Hematopoietic multipotent progenitor cell treated with erythropoietin and hydrocortisone succinate and interleukin-3 and kit ligand, for 8 days (in vitro differentiated cells): ENCODE measurements at regions not wholly inside any gene's neighbourhood (a gene's known extent, or its start where the extent isn't known, plus 50 kb on each side); places are given as distances from the start of the nearest gene placed in this dataset.
"Not testable (repeated sequence)": the region's sequence is repeated elsewhere in the genome, so short reads cannot be mapped to it uniquely, and the experiment has no call there.

Source experiments
- DNase-seq: peaks from one replicate; pipeline ENCODE4 v3.0.0-alpha.2; 2015

DNA sequence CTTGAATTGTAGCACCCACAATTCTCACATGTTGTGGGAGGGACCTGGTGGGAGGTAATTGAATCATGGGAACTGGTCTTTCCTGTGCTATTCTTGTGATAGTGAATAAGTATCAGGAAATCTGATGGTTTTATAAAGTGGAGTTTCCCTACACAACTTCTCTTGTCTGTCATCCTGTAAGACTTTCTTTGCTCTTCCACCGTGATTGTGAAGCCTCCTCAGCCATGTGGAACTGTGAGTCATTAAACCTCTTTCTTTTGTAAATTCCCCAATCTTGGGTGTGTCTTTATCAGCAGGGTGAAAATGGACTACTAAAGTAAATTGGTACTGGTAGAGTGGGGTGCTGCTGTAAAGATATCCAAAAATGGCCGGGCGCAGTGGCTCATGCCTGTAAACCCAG is 215.6 kb downstream of the LIG4 start:
- DNase-seq, result no peak

DNA sequence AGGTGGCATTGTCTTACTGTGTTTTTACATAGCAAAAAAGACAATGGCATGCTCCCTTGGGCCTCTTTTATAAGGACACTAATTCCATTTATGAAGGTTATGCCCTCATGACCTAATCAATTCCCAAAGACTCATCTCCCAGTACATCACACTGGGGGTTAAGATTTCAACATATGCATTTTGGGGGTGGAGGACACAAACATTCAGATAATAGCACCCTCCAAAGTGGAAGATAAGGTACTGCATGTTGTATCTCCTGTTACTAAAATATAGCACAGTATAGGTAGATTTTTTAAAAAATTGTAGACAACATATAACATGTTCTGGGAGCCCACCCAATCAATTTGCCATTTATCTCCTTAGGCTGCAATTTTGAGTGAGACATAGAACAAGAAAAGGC is 221.2 kb downstream of the LIG4 start:
- no peak for DNase-seq

- DNase-seq, result no peak
Observed at GRCh38 chr13:107993239-107993949, 221.9 kb downstream of the LIG4 start.

DNA sequence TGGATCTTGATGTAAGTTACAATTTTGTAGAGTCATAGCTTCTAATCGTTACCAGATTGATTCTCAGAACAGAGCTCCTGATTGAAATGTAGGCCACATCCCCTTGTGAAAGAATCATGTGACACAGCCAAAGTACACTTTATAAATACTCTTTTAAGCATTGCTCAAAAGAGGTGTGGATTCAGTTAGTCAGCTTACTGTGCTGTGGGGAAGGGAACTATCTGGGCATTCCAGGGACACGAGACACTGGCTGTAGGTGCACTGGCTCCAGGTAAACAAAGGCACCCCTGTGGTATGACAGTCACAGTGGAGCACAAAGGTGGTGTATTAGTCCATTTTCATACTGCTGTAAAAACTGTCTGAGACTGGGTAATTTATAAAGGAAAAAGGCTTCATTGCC is 222.8 kb downstream of the LIG4 start:
- no peak for DNase-seq

DNA sequence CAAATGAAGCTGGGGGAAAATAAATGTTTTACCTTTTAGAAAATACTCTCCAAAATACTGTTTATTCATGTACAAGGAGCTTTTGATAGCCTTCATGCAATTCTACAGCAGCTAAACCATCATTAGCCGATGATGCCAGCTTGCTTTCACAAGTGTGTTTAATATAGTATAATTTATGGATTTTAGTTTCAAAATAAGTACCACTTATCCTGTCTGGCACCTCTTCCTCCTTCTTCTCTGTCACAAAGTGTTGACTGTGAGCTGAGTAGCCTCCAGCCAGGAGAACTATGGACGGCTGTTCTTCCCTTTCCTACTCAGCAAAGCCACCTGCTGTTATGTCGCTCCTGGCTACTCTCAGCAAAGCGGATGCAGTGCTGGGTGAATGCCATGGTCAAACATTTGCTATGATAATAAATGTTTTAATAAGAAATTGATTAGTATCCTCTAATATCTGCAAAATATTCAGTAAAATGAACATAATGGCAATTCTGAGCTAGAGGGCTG is 238.2 kb downstream of the LIG4 start:
- DNase-seq, result no peak

GRCh38 chr13:107976628-107977027 is 238.7 kb downstream of the LIG4 start:
- no peak for DNase-seq

DNA sequence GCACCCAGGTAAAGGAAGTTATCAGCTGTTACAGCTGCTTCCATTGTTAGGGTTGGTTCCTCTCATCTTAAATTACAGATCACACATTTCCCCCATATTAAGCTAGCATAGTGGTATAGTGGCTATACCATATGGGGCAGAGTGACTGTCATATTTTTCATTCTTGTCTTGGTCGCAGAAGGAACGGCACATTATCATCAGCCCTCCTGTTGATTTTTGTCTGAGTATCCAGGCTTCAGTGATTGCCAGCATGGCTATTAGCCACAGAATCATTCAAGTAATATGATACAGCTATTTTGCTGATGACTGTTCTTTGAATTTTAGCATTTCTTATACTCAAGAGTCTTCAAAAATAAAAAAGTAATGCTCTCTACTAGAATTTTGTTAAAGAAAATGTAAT is 240.9 kb downstream of the LIG4 start:
- DNase-seq, result no peak

DNA sequence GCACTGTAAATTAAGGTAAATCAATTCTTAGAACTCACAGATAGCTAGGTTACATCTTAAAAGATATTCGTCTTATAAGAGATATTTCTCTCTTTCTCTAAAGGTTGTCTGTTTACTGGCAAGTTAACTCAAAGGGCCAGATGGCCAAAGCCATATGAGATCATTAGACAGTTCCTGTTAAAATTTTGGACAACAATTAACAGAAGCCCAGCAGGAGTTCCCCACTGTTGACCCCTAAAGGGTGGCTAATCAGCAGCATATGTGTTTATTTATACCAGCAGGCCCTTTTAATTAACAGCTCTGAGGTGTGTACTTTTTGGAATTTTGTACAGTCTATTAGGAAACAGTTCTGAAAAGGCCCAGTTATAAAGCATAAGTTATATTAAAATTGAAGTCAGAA is 245.8 kb downstream of the LIG4 start:
- DNase-seq, result no peak

GRCh38 chr13:107968470-107968869 is 246.9 kb downstream of the LIG4 start:
- DNase-seq, result no peak

GRCh38 chr13:107964395-107964794 is 250.9 kb downstream of the LIG4 start:
- DNase-seq, result no peak

DNA sequence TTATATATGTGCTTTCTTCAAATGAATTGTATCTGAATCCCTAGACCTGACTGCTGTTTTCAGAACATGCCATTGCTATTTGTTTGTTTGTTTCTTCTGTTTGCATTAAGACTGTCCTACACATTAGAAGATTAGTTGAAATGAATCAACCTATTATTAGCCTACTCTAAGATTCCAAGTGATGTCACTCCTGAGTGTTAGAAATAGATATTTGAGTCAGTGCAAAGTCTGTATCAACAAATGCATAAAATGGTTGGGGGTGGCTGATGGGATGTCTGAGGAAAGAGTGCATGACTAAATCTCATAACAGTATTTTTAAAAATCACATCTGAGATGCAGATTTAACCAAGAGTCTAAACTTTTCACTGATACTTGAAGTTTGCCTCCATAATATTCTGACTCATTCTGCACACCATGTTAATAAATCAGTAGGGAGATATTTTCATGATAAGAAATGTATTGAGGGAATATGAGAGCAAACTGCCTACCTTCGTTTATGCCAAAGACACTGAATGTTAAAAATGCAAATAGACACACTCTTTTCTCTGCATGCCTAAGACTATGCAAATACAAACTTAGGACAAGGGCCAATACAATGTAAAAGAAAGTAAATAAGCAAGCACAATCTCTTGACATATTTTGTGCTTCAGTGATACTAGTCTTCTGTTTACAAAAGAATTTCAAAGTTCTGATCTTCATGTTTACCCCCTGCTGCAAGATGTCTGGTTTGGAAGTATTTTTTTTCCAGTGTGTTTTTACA is 253.3 kb downstream of the LIG4 start:
- DNase-seq, result no peak

GRCh38 chr13:107960301-107960700 is 255.0 kb downstream of the LIG4 start:
- DNase-seq, result no peak

- DNase-seq, result no peak
Observed at GRCh38 chr13:107956889-107957288, 258.4 kb downstream of the LIG4 start.

DNA sequence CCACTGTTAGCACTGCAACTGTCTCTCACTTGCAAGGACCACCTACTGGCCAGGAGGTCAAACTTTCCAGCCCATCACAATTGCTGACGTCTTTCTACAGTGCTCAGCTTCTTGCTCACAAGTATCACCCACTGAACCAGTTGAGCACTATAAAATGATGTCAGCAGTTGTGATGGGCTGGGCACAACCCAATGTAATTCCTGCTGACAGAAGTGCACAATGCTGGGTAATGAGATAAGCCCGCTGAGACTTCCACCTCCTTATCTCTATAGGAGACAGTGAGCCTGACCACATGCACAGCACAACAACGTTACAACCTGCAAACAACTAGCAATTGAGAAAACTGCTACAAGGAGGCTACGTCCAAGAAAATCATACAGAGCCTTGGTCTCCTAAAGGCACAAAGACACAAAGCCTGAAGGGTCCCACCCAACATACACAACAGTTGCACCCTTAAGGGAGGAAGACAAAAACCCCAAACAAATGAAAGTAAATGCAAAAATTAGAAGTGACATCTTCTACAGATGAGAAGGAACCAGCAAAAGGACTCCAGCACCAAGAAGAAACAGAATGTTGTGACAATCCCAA is 273.2 kb downstream of the LIG4 start:
- DNase-seq, result no peak

DNA sequence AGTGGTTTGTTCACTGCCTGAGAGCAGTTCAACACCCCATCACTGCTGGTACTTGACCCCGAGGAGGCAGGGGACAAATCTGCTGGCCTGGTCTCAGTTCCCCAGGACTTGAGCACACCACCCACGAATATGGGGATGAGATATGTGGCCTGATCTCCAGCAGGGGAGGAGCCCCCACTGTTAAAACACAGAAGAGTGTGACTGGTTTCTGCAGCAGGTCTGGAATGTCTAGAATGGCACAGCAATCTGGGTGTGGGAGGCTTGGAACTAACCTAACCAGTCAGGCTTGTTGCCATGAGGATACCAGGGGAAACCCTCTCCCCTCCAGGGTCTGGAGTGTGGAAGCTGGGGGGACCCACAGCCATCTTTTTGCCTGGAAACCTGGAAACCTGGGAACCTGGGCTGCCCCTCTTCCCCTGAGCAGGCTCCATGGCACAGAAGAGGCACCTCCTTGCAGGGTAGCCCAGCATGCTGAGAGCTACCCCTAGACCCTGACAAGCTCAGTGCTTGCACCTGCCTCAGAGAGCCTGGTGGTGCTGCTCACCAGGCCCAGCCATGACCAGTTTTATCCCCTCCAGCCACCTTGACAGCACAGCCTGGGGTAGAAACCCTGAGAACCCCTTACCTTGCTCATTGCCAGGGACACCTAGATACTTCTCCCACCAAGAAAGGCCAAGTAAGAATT is 273.8 kb downstream of the LIG4 start:
- no peak for DNase-seq

GRCh38 chr13:107937848-107938247 is 277.5 kb downstream of the LIG4 start:
- DNase-seq, result no peak

GRCh38 chr13:107931056-107931455 is 284.3 kb downstream of the LIG4 start:
- no peak for DNase-seq

DNA sequence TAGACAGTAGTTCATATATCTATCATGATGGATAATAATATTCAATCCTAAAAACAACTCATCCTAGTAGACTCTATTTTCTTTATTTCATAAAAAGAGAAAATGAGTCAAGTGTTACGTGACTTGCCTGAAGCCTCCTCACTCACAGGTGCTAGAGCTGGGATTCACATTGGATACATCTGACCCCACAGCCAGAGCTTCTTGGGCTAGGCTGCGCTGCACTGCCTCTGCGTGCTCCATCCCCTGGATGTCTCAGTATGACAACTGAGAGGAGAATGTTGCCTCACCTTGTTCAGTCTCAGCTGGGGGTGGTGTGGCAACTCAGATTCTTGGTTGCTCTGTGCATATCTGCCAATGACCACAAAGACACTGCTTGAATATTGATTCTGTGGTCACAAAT is 286.6 kb downstream of the LIG4 start:
- DNase-seq, result no peak

DNA sequence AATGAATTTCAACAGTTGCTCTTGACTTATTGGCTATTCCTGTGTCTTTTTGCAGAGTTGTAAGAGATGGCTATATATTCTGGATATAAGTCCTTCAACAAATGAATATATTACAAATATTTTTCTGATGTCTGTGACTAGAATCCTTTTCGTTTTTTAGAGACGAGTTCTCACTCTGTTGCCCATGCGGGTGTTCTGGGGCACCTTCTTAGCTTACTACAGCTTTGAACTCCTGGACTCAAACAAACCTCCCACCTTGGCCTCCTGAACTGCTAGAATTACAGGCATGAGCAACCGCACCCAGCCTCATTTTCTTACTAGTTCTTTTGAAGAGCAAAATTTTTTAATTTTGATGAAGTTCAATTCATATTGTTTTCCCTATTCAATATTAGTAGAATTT is 287.8 kb downstream of the LIG4 start:
- DNase-seq, result no peak

DNA sequence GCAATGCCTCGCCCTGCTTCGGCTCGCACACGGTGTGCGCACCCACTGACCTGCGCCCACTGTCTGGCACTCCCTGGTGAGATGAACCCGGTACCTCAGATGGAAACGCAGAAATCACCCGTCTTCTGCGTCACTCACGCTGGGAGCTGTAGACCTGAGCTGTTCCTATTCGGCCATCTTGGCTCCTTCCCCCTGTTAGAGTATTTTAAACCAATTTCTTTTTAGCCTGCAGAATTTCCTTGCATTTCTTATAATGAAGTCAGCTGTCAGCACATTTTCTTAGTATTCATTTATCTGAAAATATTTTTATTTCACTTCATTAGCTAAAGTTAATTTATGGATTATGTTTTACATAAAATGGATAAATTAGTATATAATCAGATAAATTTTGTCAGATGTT is 288.8 kb downstream of the LIG4 start:
- not testable (repeated sequence) for DNase-seq

DNA sequence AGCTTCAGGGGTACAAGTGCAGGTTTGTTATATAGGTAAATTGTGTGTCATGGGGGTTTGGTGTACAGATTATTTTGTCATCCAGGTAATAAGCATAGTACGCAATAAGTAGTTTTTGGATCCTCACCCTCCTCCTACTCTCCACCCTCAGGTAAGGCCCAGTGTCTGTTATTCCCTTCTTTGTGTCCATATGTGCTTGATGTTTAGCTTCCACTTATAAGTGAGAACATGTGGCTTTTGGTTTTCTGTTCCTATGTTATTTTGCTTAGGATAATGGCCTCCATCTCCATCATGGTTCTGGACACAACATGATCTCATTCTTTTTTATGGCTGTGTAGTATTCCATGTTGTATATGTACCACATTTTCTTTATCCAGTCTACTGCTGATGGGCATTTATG is 298.4 kb downstream of the LIG4 start:
- not testable (repeated sequence) for DNase-seq

GRCh38 chr13:107912745-107913144 is 302.6 kb downstream of the LIG4 start:
- no peak for DNase-seq

GRCh38 chr13:107907065-107907805 is 308.1 kb downstream of the LIG4 start:
- no peak for DNase-seq
